Testis (tissue), 2 donors: ENCODE measurements at regions not wholly inside any gene's neighbourhood (a gene's known extent, or its start where the extent isn't known, plus 50 kb on each side); places are given as distances from the start of the nearest gene placed in this dataset.

Experiments
- POLR2A ChIP-seq: fragments of 450-650 bp; IDR thresholded peaks from one replicate; pipeline ENCODE4 v1.6.1; 2017; ENCODE audit warnings: antibody characterized with exemption, mild to moderate bottlenecking, moderate library complexity
- TF ChIP-seq, protein P1 (sequence below), 3 experiments: fragments of 450-650 bp in 2 of 3; fragments of 200-600 bp in 1 of 3; sonication (generic) in 1 of 3; IDR thresholded peaks; one replicate each; pipeline ENCODE4 v1.5.1; 2016 to 2019; ENCODE audit warnings: antibody characterized with exemption in 3 of 3, mild to moderate bottlenecking in 2 of 3, moderate library complexity in 1 of 3

DNA sequence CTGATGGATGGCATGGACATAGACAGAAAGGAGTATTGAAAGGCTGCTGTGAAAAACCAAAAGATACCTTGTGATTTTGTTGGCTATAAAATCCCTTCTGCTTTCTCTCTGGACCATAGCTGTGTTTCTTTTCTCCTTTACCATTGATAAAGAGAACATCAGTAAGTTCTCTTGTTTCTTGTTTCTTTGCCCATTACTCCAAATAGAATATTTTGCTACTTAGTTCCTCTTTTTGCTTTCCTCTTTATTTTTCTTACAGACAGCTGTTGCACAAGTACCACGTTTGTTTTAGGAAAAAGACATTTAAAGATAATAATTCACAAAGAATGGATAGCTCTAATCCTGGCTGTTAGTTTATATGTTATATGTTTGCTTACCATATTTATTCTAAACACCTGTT lies 1129.2 kb downstream of the DTWD2 start:
- TF ChIP-seq, protein P1, sequence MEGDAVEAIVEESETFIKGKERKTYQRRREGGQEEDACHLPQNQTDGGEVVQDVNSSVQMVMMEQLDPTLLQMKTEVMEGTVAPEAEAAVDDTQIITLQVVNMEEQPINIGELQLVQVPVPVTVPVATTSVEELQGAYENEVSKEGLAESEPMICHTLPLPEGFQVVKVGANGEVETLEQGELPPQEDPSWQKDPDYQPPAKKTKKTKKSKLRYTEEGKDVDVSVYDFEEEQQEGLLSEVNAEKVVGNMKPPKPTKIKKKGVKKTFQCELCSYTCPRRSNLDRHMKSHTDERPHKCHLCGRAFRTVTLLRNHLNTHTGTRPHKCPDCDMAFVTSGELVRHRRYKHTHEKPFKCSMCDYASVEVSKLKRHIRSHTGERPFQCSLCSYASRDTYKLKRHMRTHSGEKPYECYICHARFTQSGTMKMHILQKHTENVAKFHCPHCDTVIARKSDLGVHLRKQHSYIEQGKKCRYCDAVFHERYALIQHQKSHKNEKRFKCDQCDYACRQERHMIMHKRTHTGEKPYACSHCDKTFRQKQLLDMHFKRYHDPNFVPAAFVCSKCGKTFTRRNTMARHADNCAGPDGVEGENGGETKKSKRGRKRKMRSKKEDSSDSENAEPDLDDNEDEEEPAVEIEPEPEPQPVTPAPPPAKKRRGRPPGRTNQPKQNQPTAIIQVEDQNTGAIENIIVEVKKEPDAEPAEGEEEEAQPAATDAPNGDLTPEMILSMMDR (IDR thresholded peaks at IDR 0.05), result no peak
- TF ChIP-seq POLR2A, result no peak
